OCI-LY1 (cell line): ENCODE measurements at regions not wholly inside any gene's neighbourhood (a gene's known extent, or its start where the extent isn't known, plus 50 kb on each side); places are given as distances from the start of the nearest gene placed in this dataset.

Source experiments
- H2AFZ ChIP-seq: fragments of 200-600 bp; sonication (generic), shearing (Covaris generic); 2 replicates; pipeline ENCODE4 v1.6.0; 2014; ENCODE audit warnings: antibody characterized with exemption, mild to moderate bottlenecking, low read length
- H3F3A ChIP-seq: fragments of 200-600 bp; sonication (generic), shearing (Covaris generic); 2 replicates; pipeline ENCODE4 v1.6.0; 2014; ENCODE audit warnings: mild to moderate bottlenecking, antibody characterized with exemption, low read length, moderate library complexity; ENCODE audit not compliant: insufficient read depth
- H3K27ac ChIP-seq: fragments of 200-600 bp; sonication (generic); 2 replicates; pipeline ENCODE4 v1.5.1; 2014; ENCODE audit warnings: low read length, mixed run types, mild to moderate bottlenecking, low read depth; ENCODE audit not compliant: poor library complexity, severe bottlenecking
- H3K27me3 ChIP-seq: fragments of 200-600 bp; sonication (generic); 2 replicates; pipeline ENCODE4 v1.6.0; 2014; ENCODE audit warnings: antibody characterized with exemption, mild to moderate bottlenecking, low read length, moderate library complexity; ENCODE audit not compliant: insufficient read depth
- H3K36me3 ChIP-seq: fragments of 200-600 bp; sonication (generic); 2 replicates; pipeline ENCODE4 v1.6.1; 2014; ENCODE audit warnings: mild to moderate bottlenecking, antibody characterized with exemption, low read length, moderate library complexity, mixed read lengths; ENCODE audit not compliant: insufficient read depth
- H3K4me1 ChIP-seq: fragments of 200-600 bp; sonication (generic); 2 replicates; pipeline ENCODE4 v1.5.1; 2014; ENCODE audit warnings: mild to moderate bottlenecking, low read length, moderate library complexity; ENCODE audit not compliant: insufficient read depth, severe bottlenecking
- H3K4me2 ChIP-seq: fragments of 200-600 bp; sonication (generic), shearing (Covaris generic); 2 replicates; pipeline ENCODE4 v1.6.1; 2014; ENCODE audit warnings: low read length
- H3K4me3 ChIP-seq: fragments of 200-600 bp; sonication (generic); 2 replicates; pipeline ENCODE4 v1.5.1; 2014; ENCODE audit warnings: low read length, low read depth, mild to moderate bottlenecking, mixed read lengths; ENCODE audit not compliant: poor library complexity, severe bottlenecking
- H3K79me2 ChIP-seq: fragments of 200-600 bp; shearing (Covaris generic); 2 replicates; pipeline ENCODE4 v1.6.1; 2016; ENCODE audit warnings: mixed run types, low read length, mixed read lengths; ENCODE audit not compliant: insufficient read depth
- H3K9ac ChIP-seq: fragments of 200-600 bp; sonication (generic), shearing (Covaris generic); 2 replicates; pipeline ENCODE4 v1.6.1; 2014; ENCODE audit warnings: mild to moderate bottlenecking, low read length, mixed read lengths
- H3K9me2 ChIP-seq: fragments of 200-600 bp; sonication (generic), shearing (Covaris generic); 2 replicates; pipeline ENCODE4 v1.6.1; 2014; ENCODE audit warnings: low read depth, mild to moderate bottlenecking, low read length, mixed read lengths
- H3K9me3 ChIP-seq: fragments of 200-600 bp; shearing (Covaris generic); 2 replicates; pipeline ENCODE4 v1.6.1; 2014; ENCODE audit warnings: low read length, mixed read lengths
- H4K20me1 ChIP-seq: fragments of 200-600 bp; sonication (generic), shearing (Covaris generic); 2 replicates; pipeline ENCODE4 v1.6.0; 2016; ENCODE audit warnings: mild to moderate bottlenecking, low read length; ENCODE audit not compliant: insufficient read depth
- EZH2 ChIP-seq: fragments of 200-600 bp; sonication (generic), shearing (Covaris generic); IDR thresholded peaks from 2 replicates; pipeline ENCODE4 v1.8.0; 2017; ENCODE audit warnings: borderline replicate concordance, mixed run types, mild to moderate bottlenecking, antibody characterized with exemption, low read length, moderate library complexity, mixed read lengths
- TF ChIP-seq, protein P1 (sequence below): fragments of 200-600 bp; sonication (generic), shearing (Covaris generic); IDR thresholded peaks from 2 replicates; pipeline ENCODE4 v1.5.1; 2017; ENCODE audit warnings: mild to moderate bottlenecking, antibody characterized with exemption, low read length, moderate library complexity, mixed read lengths

- H3K27me3 ChIP-seq = no peaks in the 10 kb centered on the region
- H3K27ac ChIP-seq = no peak overlapping the region
- H3K9ac ChIP-seq = no peak overlapping the region
- H3K36me3 ChIP-seq = no peaks in the 10 kb centered on the region
- H4K20me1 ChIP-seq = no peaks in the 10 kb centered on the region
- H3K9me2 ChIP-seq = no peaks in the 10 kb centered on the region
- H3K79me2 ChIP-seq = no peaks in the 10 kb centered on the region
- H3K9me3 ChIP-seq = no peaks in the 10 kb centered on the region
- no peaks in the 10 kb centered on the region for H3K4me1 ChIP-seq
- TF ChIP-seq, protein P1, sequence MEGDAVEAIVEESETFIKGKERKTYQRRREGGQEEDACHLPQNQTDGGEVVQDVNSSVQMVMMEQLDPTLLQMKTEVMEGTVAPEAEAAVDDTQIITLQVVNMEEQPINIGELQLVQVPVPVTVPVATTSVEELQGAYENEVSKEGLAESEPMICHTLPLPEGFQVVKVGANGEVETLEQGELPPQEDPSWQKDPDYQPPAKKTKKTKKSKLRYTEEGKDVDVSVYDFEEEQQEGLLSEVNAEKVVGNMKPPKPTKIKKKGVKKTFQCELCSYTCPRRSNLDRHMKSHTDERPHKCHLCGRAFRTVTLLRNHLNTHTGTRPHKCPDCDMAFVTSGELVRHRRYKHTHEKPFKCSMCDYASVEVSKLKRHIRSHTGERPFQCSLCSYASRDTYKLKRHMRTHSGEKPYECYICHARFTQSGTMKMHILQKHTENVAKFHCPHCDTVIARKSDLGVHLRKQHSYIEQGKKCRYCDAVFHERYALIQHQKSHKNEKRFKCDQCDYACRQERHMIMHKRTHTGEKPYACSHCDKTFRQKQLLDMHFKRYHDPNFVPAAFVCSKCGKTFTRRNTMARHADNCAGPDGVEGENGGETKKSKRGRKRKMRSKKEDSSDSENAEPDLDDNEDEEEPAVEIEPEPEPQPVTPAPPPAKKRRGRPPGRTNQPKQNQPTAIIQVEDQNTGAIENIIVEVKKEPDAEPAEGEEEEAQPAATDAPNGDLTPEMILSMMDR = no peak
- no peak for TF ChIP-seq EZH2
- no peak overlapping the region for H3K4me2 ChIP-seq
- no peak overlapping the region for H3K4me3 ChIP-seq
- no peaks in the 10 kb centered on the region for H3F3A ChIP-seq
- H2AFZ ChIP-seq = no peak overlapping the region
Observed at GRCh38 chr11:127733552-127733951, 733.0 kb upstream of the KIRREL3 start.

DNA sequence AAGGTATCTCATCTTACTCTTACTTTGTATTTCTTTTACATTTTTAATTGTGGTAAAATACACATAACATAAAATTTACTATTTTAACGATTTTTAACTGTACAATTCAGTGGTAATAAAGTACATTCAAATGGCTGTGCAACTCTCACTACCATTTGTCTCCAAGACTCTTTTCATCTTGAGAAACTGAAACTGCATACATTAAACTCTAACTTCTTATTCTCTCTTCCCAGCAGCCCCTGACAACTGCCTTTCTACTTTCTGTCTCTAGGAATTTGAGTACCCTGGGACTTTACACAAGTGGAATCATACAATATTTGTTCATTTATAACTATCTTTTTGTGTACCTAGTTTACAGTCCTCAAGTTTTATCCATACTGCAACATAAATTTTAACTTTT lies 725.8 kb upstream of the KIRREL3 start:
- Histone ChIP-seq H3K9ac (no peak overlapping the region), H3K4me3 (no peak overlapping the region), H3K36me3 (no peaks in the 10 kb centered on the region), H3K79me2 (no peaks in the 10 kb centered on the region), H3K9me3 (no peaks in the 10 kb centered on the region), H4K20me1 (no peaks in the 10 kb centered on the region), H3F3A (no peaks in the 10 kb centered on the region), H3K9me2 (no peaks in the 10 kb centered on the region), H2AFZ (no peak overlapping the region), H3K4me1 (no peaks in the 10 kb centered on the region), H3K4me2 (no peak overlapping the region), H3K27ac (no peak overlapping the region), H3K27me3 (no peaks in the 10 kb centered on the region)
- TF ChIP-seq EZH2 = no peak
- TF ChIP-seq, protein P1 = no peak

- TF ChIP-seq, protein P1 = no peak
- no peak for TF ChIP-seq EZH2
- no peaks in the 10 kb centered on the region for H3K9me2 ChIP-seq
- no peak overlapping the region for H2AFZ ChIP-seq
- H3K36me3 ChIP-seq = no peaks in the 10 kb centered on the region
- no peaks in the 10 kb centered on the region for H4K20me1 ChIP-seq
- no peaks in the 10 kb centered on the region for H3F3A ChIP-seq
- no peak overlapping the region for H3K9ac ChIP-seq
- H3K27ac ChIP-seq = no peak overlapping the region
- no peaks in the 10 kb centered on the region for H3K4me1 ChIP-seq
- no peaks in the 10 kb centered on the region for H3K27me3 ChIP-seq
- H3K9me3 ChIP-seq = no peaks in the 10 kb centered on the region
- H3K4me3 ChIP-seq = no peak overlapping the region
- H3K4me2 ChIP-seq = no peak overlapping the region
- no peaks in the 10 kb centered on the region for H3K79me2 ChIP-seq
Observed at GRCh38 chr11:127723714-127724113, 723.1 kb upstream of the KIRREL3 start.
